CD4-positive, CD25-positive, alpha-beta regulatory T cell (primary cell): ENCODE measurements at regions not wholly inside any gene's neighbourhood (a gene's known extent, or its start where the extent isn't known, plus 50 kb on each side); places are given as distances from the start of the nearest gene placed in this dataset.

ENCODE experiments used
- ATAC-seq, 2 donors: fragments of 150-1000 bp; cut with Tn5 transposase; one replicate each; pipeline ENCODE4 v1.10.0; 2021; ENCODE audit warnings: low read depth in 2 of 2, moderate number of reproducible peaks in 2 of 2, moderate library complexity in 1 of 2
- DNase-seq, 3 donors: peaks; one replicate each; pipeline versions ENCODE4 v3.0.0 to v3.0.0-alpha.2; 2012 to 2022; ENCODE audit warnings: mixed read lengths in 1 of 3
- H3K27ac ChIP-seq: one replicate; pipeline ENCODE4 v1.7.0; 2013; ENCODE audit warnings: mild to moderate bottlenecking, low read length; ENCODE audit not compliant: insufficient read depth, poor library complexity, severe bottlenecking
- H3K27me3 ChIP-seq: one replicate; pipeline ENCODE4 v1.7.0; 2013; ENCODE audit warnings: low read length; ENCODE audit not compliant: control insufficient read depth, insufficient read depth
- H3K36me3 ChIP-seq: one replicate; pipeline ENCODE4 v1.7.0; 2013; ENCODE audit warnings: mild to moderate bottlenecking, low read length, moderate library complexity; ENCODE audit not compliant: control insufficient read depth, insufficient read depth
- H3K4me1 ChIP-seq: 2 replicates; pipeline ENCODE4 v1.7.0; 2013; ENCODE audit warnings: mild to moderate bottlenecking, low read length; ENCODE audit not compliant: insufficient read depth, control insufficient read depth, poor library complexity, severe bottlenecking
- H3K4me3 ChIP-seq: one replicate; pipeline ENCODE4 v1.7.0; 2013; ENCODE audit warnings: low read depth, mild to moderate bottlenecking, low read length, moderate library complexity
- H3K9me3 ChIP-seq, 2 experiments: 1 replicate in 1 of 2; 2 replicates in 1 of 2; pipeline ENCODE4 v1.7.0; 2013; ENCODE audit warnings: low read length in 2 of 2, mild to moderate bottlenecking in 1 of 2, moderate library complexity in 1 of 2; ENCODE audit not compliant: control insufficient read depth in 2 of 2
- H3K27ac Mint-ChIP-seq, 3 donors: one replicate each; pipeline ENCODE4 v1.8.0; 2020 to 2022; ENCODE audit warnings: mild to moderate bottlenecking in 3 of 3, mixed read lengths in 3 of 3, moderate library complexity in 2 of 3
- H3K27me3 Mint-ChIP-seq: one replicate; pipeline ENCODE4 v1.8.0; 2022; ENCODE audit warnings: mild to moderate bottlenecking, mixed read lengths
- H3K36me3 Mint-ChIP-seq: one replicate; pipeline ENCODE4 v1.8.0; 2020; ENCODE audit warnings: mixed read lengths
- H3K4me1 Mint-ChIP-seq, 4 donors: one replicate each; pipeline ENCODE4 v1.8.0; 2020 to 2022; ENCODE audit warnings: mixed read lengths in 4 of 4, mild to moderate bottlenecking in 1 of 4
- H3K4me3 Mint-ChIP-seq, 4 donors: one replicate each; pipeline ENCODE4 v1.8.0; 2020 to 2022; ENCODE audit warnings: mild to moderate bottlenecking in 4 of 4, mixed read lengths in 4 of 4, moderate library complexity in 3 of 4
- H3K9me3 Mint-ChIP-seq, 7 donors: one replicate each; pipeline ENCODE4 v1.8.0; 2020 to 2022; ENCODE audit warnings: mixed read lengths in 7 of 7, mild to moderate bottlenecking in 3 of 7, moderate library complexity in 2 of 7

DNA sequence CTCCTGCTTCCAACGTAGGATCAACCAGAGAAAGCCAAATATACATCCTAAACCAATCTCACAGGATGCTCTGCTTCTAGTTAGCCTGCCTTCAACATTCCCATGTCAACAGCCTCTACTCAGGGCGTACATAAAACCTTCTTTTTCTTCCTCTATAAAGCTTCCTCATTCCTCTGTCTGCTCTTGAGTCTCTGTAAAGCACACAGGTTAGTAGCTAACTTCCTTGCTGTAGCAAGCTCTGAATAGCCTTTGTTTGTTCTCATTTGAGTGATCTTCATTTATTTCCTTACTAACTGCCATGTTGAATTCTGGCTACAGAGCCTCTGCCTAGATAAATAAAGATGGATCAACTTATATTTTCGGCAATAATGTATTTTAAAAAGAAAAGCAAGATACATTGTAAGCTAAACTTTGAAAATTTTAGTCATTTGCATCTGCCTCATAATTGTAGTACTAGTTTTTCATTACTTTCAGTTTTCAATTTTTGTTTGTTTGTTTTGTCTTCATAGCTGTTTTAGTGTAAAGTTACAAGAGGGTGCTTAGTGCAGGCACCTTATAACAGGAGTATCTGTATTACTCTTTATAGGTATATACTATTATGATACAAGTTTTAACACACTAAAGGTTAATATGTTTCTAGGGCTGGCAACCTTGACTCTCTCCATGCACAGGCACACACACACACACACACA lies 498.2 kb downstream of the PYDC2 start:
- Histone ChIP-seq H3K27me3 (no peaks in the 10 kb centered on the region), H3K4me3 (no peak overlapping the region), H3K27ac (no peak overlapping the region), H3K9me3 (no peaks in the 10 kb centered on the region), H3K36me3 (no peaks in the 10 kb centered on the region), H3K4me1 (no peaks in the 10 kb centered on the region)
- no peak overlapping the region for H3K4me3 Mint-ChIP-seq
- H3K9me3 Mint-ChIP-seq = peaks cover 0 to 6% (median 3%) of the 10 kb centered on the region in 7 donors
- no peaks in the 10 kb centered on the region for H3K4me1 Mint-ChIP-seq
- ATAC-seq = no peak
- H3K27ac Mint-ChIP-seq = no peak overlapping the region
- no peak for DNase-seq
- no peaks in the 10 kb centered on the region for H3K36me3 Mint-ChIP-seq
- no peaks in the 10 kb centered on the region for H3K27me3 Mint-ChIP-seq

DNA sequence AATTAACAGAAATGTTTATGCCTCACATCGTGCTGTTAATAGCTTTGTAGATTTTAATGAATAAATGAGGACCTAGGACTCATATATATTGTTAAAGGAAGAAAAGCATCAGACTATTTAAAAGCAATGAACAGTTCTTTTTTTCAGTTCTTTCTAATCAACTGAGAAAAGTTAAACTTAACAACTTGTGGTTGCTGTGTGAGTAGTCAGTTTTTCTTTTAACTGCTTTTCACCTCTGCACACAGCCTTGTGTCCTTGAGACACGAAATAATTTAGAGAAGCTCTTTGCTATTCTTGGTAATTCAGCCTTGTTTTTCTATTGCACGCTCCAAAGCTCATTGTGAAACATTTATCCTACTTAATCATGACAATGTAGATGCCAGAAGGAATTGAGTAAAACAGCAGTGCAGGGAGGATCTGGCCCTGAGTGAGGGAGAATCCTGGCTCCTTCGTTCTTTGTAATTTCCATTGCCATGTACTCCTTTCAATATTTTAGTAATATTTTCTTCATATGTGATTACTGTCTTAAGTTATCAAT lies 499.0 kb downstream of the PYDC2 start:
- no peaks in the 10 kb centered on the region for H3K9me3 ChIP-seq
- no peaks in the 10 kb centered on the region for H3K27me3 ChIP-seq
- no peak overlapping the region for H3K4me3 ChIP-seq
- no peaks in the 10 kb centered on the region for H3K36me3 ChIP-seq
- no peak overlapping the region for H3K27ac ChIP-seq
- Mint-ChIP-seq H3K9me3 (peaks cover 0 to 6% (median 3%) of the 10 kb centered on the region in 7 donors), H3K27ac (no peak overlapping the region), H3K36me3 (no peaks in the 10 kb centered on the region), H3K4me3 (no peak overlapping the region), H3K27me3 (no peaks in the 10 kb centered on the region), H3K4me1 (no peaks in the 10 kb centered on the region)
- ATAC-seq (no peak), DNase-seq (no peak)
- no peaks in the 10 kb centered on the region for H3K4me1 ChIP-seq

DNA sequence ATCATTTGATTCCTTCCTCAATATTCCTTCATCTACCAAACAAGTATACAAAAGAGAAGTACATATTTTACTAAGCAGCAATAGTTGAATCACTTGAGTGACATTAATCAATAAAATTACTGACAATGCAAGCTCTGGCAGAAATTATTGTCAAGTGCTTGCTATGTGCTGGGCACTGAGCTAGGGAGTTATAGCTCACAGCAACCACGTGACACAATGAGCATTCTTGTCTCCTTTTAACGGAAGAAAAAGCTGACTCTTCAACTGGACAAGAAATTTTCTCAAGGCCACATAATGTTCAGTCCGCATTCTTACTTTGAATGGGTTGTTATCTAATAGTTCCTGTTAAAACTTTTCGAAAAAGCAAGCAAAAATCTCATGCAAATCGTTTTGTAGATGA lies 500.1 kb downstream of the PYDC2 start:
- Mint-ChIP-seq H3K36me3 (no peaks in the 10 kb centered on the region), H3K27ac (no peak overlapping the region), H3K4me1 (no peaks in the 10 kb centered on the region), H3K4me3 (no peak overlapping the region), H3K9me3 (peaks cover 0 to 6% (median 2%) of the 10 kb centered on the region in 7 donors), H3K27me3 (no peaks in the 10 kb centered on the region)
- DNase-seq (no peak), ATAC-seq (no peak)
- Histone ChIP-seq H3K9me3 (no peaks in the 10 kb centered on the region), H3K27ac (no peak overlapping the region), H3K27me3 (no peaks in the 10 kb centered on the region), H3K36me3 (no peaks in the 10 kb centered on the region), H3K4me3 (no peak overlapping the region), H3K4me1 (no peaks in the 10 kb centered on the region)

DNA sequence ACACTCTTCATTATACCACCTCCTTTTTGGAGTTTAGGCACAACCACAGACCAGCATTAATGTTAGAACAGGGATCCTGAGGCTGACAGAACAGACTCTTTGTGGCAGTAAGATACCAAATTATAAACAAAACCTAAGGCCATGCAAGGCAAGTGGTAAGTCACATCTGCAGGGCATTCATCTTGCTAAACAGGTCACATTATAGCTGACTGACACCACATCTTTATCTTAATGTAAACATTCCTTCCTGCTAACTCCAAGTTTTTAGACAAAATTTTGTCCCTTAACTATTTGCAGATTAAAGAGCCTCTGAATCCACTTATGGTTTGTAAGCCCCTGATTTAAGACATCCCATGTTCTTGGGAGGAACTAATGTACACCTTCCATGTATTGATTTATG lies 500.6 kb downstream of the PYDC2 start:
- no peaks in the 10 kb centered on the region for H3K4me1 ChIP-seq
- no peak overlapping the region for H3K4me3 ChIP-seq
- Mint-ChIP-seq H3K4me1 (no peaks in the 10 kb centered on the region), H3K27me3 (no peaks in the 10 kb centered on the region), H3K4me3 (no peak overlapping the region), H3K9me3 (peaks cover 0 to 6% (median 2%) of the 10 kb centered on the region in 7 donors), H3K27ac (no peak overlapping the region), H3K36me3 (no peaks in the 10 kb centered on the region)
- no peaks in the 10 kb centered on the region for H3K36me3 ChIP-seq
- H3K27me3 ChIP-seq = no peaks in the 10 kb centered on the region
- ATAC-seq = no peak
- no peak overlapping the region for H3K27ac ChIP-seq
- H3K9me3 ChIP-seq = no peaks in the 10 kb centered on the region
- DNase-seq = no peak

DNA sequence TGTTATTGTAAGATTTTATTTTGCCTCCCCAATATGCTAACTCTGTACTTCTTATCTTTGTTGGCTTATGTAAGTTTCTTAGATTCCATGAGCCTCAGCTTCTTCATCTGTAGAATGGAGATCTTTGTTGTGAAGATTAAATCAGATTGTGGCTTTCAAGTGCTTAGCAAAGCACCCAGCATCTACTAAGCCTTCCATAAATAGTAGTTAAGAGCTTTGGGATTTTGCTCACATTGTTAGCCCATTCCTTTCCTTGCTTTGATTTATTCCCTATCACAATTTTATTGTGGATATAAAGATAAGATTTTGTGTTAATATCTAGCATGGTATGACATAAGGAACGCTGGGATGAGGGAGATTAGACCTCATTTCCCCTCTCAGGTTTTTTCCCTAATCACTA lies 501.4 kb downstream of the PYDC2 start:
- no peak for DNase-seq
- no peak overlapping the region for H3K4me3 ChIP-seq
- Mint-ChIP-seq H3K4me1 (no peaks in the 10 kb centered on the region), H3K4me3 (no peak overlapping the region), H3K27me3 (no peaks in the 10 kb centered on the region), H3K36me3 (no peaks in the 10 kb centered on the region), H3K27ac (no peak overlapping the region), H3K9me3 (peaks cover 0 to 4% (median 2%) of the 10 kb centered on the region in 7 donors)
- H3K9me3 ChIP-seq = no peaks in the 10 kb centered on the region
- H3K36me3 ChIP-seq = no peaks in the 10 kb centered on the region
- H3K27me3 ChIP-seq = no peaks in the 10 kb centered on the region
- no peaks in the 10 kb centered on the region for H3K4me1 ChIP-seq
- ATAC-seq = no peak
- no peak overlapping the region for H3K27ac ChIP-seq

DNA sequence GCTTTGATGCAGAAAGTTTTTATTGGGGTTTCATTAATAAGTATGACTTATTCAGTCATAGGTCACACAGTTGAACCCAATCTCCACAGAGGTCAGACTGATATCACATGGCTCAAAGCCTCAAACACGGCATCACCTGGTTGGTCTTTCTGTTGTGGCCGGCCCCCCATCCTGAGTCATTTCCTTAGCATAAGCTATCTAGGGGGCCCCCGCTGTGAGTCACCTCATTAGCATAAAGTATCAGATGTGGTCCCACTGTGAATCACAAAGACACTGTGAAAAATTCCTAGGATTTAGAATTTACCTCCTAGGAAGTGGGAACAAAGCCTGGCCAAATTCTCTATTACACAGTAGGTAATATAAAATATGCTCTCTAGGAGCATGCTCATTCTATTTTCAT lies 502.2 kb downstream of the PYDC2 start:
- Mint-ChIP-seq H3K27me3 (no peaks in the 10 kb centered on the region), H3K9me3 (peaks cover 0 to 7% (median 2%) of the 10 kb centered on the region in 7 donors), H3K4me3 (no peak overlapping the region), H3K36me3 (no peaks in the 10 kb centered on the region), H3K27ac (no peak overlapping the region), H3K4me1 (no peaks in the 10 kb centered on the region)
- Histone ChIP-seq H3K36me3 (no peaks in the 10 kb centered on the region), H3K27ac (no peak overlapping the region), H3K4me3 (no peak overlapping the region), H3K4me1 (no peaks in the 10 kb centered on the region), H3K9me3 (no peaks in the 10 kb centered on the region), H3K27me3 (no peaks in the 10 kb centered on the region)
- no peak for ATAC-seq
- DNase-seq = no peak

DNA sequence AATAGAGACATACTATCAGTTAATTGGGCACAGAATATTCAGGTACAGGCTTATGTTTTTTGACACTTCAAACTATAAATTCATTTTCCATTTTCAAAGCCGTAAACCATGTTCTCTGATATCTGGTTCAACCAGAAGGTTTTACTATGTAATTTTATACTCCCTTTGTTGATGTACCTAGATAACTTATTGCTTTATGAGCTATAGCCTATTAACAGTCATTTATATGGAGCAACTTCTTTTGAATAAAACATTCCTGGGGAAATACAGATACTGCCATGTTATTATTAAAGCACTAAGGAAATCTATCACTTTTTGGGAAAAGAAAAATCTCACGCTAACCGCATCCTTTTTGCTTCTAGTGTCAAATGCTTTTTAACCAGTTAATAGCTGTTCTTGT lies 505.6 kb downstream of the PYDC2 start:
- H3K4me3 ChIP-seq = no peak overlapping the region
- peaks cover 0 to 7% (median 1%) of the 10 kb centered on the region in 7 donors for H3K9me3 Mint-ChIP-seq
- no peaks in the 10 kb centered on the region for H3K36me3 ChIP-seq
- no peaks in the 10 kb centered on the region for H3K27me3 ChIP-seq
- no peaks in the 10 kb centered on the region for H3K36me3 Mint-ChIP-seq
- DNase-seq (no peak), ATAC-seq (no peak)
- H3K9me3 ChIP-seq = no peaks in the 10 kb centered on the region
- H3K4me3 Mint-ChIP-seq = no peak overlapping the region
- H3K27ac Mint-ChIP-seq = no peak overlapping the region
- H3K27me3 Mint-ChIP-seq = no peaks in the 10 kb centered on the region
- H3K4me1 Mint-ChIP-seq = no peaks in the 10 kb centered on the region
- H3K4me1 ChIP-seq = no peaks in the 10 kb centered on the region
- no peak overlapping the region for H3K27ac ChIP-seq

DNA sequence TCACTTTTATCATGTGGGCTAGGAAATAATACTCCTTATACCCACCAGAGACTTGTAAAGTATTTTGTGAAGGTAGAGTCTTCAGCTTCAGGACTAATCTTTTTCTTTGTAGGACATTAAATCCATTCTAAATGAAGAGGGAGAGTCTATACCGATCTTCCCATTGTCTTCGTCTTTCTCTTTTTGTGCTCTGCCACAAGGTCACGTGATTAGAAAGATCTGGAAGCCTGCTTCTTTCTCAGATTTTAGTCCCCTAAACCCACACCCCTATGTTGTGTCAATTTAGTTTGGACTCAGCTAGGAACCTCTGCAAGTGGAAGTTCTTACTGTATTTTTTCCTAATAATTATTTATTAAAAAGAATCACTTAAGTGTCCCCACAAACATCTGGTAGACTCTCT lies 507.3 kb downstream of the PYDC2 start:
- H3K36me3 Mint-ChIP-seq = no peaks in the 10 kb centered on the region
- H3K36me3 ChIP-seq = no peaks in the 10 kb centered on the region
- no peaks in the 10 kb centered on the region for H3K9me3 ChIP-seq
- DNase-seq (no peak), ATAC-seq (no peak)
- no peak overlapping the region for H3K27ac ChIP-seq
- H3K27me3 Mint-ChIP-seq = no peaks in the 10 kb centered on the region
- no peaks in the 10 kb centered on the region for H3K4me1 ChIP-seq
- H3K4me3 ChIP-seq = no peak overlapping the region
- H3K4me1 Mint-ChIP-seq = no peaks in the 10 kb centered on the region
- no peaks in the 10 kb centered on the region for H3K27me3 ChIP-seq
- peaks cover 0 to 6% (median 0%) of the 10 kb centered on the region in 7 donors for H3K9me3 Mint-ChIP-seq
- H3K27ac Mint-ChIP-seq = no peak overlapping the region
- no peak overlapping the region for H3K4me3 Mint-ChIP-seq
